ENCODE measurements at regions not wholly inside any gene's neighbourhood (a gene's known extent, or its start where the extent isn't known, plus 50 kb on each side); places are given as distances from the start of the nearest gene placed in this dataset.
"Not testable (repeated sequence)": the region's sequence is repeated elsewhere in the genome, so short reads cannot be mapped to it uniquely, and the experiment has no call there.

GRCh38 chr19:28065026-28065425, 1147.9 kb downstream of the UQCRFS1 start:
- Histone ChIP-seq H3K4me3 (replicated peaks; ENCODE audit: insufficient read depth, low read length) (no peak overlapping the region), H3K27me3 (ENCODE audit: insufficient read depth, poor library complexity, severe bottlenecking) (no peaks in the 10 kb centered on the region), H3K27ac (replicated peaks) (no peak overlapping the region)
- no peak for TF ChIP-seq POLR2AphosphoS5 (IDR thresholded peaks at IDR 0.05; ENCODE audit: low read depth)
- TF ChIP-seq REST (IDR thresholded peaks at IDR 0.05; ENCODE audit: insufficient replicate concordance, low read depth): no peak
- TF ChIP-seq SPI1 (IDR thresholded peaks at IDR 0.05; ENCODE audit: borderline replicate concordance, low read depth): no peak
- no peak for TF ChIP-seq CTCF (IDR thresholded peaks at IDR 0.05; ENCODE audit: insufficient read depth, low read length)
- no peak for TF ChIP-seq GABPA (IDR thresholded peaks at IDR 0.05; ENCODE audit: low read depth)
- DNase-seq (ENCODE audit: low read depth in 1 of 2, low spot score in 1 of 2): no peak

- no peak for TF ChIP-seq CTCF (IDR thresholded peaks at IDR 0.05; ENCODE audit: insufficient read depth, low read length)
- no peak for TF ChIP-seq POLR2AphosphoS5 (IDR thresholded peaks at IDR 0.05; ENCODE audit: low read depth)
- no peak for TF ChIP-seq SPI1 (IDR thresholded peaks at IDR 0.05; ENCODE audit: borderline replicate concordance, low read depth)
- TF ChIP-seq REST (IDR thresholded peaks at IDR 0.05; ENCODE audit: insufficient replicate concordance, low read depth): no peak
- no peak for TF ChIP-seq GABPA (IDR thresholded peaks at IDR 0.05; ENCODE audit: low read depth)
- Histone ChIP-seq H3K27me3 (ENCODE audit: insufficient read depth, poor library complexity, severe bottlenecking) (no peaks in the 10 kb centered on the region), H3K27ac (replicated peaks) (no peak overlapping the region), H3K4me3 (replicated peaks; ENCODE audit: insufficient read depth, low read length) (no peak overlapping the region)
- no peak for DNase-seq (ENCODE audit: low read depth in 1 of 2, low spot score in 1 of 2)
Measured at GRCh38 chr19:28063702-28064101, 1149.2 kb downstream of the UQCRFS1 start.

- Histone ChIP-seq H3K27me3 (ENCODE audit: insufficient read depth, poor library complexity, severe bottlenecking) (no peaks in the 10 kb centered on the region), H3K27ac (replicated peaks) (no peak overlapping the region), H3K4me3 (replicated peaks; ENCODE audit: insufficient read depth, low read length) (no peak overlapping the region)
- no peak for TF ChIP-seq REST (IDR thresholded peaks at IDR 0.05; ENCODE audit: insufficient replicate concordance, low read depth)
- TF ChIP-seq SPI1 (IDR thresholded peaks at IDR 0.05; ENCODE audit: borderline replicate concordance, low read depth): no peak
- TF ChIP-seq POLR2AphosphoS5 (IDR thresholded peaks at IDR 0.05; ENCODE audit: low read depth): no peak
- TF ChIP-seq GABPA (IDR thresholded peaks at IDR 0.05; ENCODE audit: low read depth): no peak
- TF ChIP-seq CTCF (IDR thresholded peaks at IDR 0.05; ENCODE audit: insufficient read depth, low read length): no peak
- no peak for DNase-seq (ENCODE audit: low read depth in 1 of 2, low spot score in 1 of 2)
Measured at GRCh38 chr19:28061111-28061510, 1151.8 kb downstream of the UQCRFS1 start.

- H3K27ac ChIP-seq (replicated peaks); DNase-seq (ENCODE audit: low read depth in 1 of 2, low spot score in 1 of 2): not testable (repeated sequence)
Measured at GRCh38 chr19:28057026-28057425, 1155.9 kb downstream of the UQCRFS1 start.

More at GRCh38 chr19:28057026-28057425, 1155.9 kb downstream of the UQCRFS1 start:
- H3K4me3 ChIP-seq (replicated peaks; ENCODE audit: insufficient read depth, low read length); H3K27me3 ChIP-seq (ENCODE audit: insufficient read depth, poor library complexity, severe bottlenecking): not testable (repeated sequence)
